Activated CD4-positive, CD25-positive, alpha-beta regulatory T cell treated with anti-CD3 and anti-CD28 coated beads, Interleukin-2, amount 50 U/mL, for 72 hours (primary cell): ENCODE measurements at regions not wholly inside any gene's neighbourhood (a gene's known extent, or its start where the extent isn't known, plus 50 kb on each side); places are given as distances from the start of the nearest gene placed in this dataset.

Experiments
- DNase-seq: peaks from one replicate; pipeline ENCODE4 v3.0.0; 2021

DNA sequence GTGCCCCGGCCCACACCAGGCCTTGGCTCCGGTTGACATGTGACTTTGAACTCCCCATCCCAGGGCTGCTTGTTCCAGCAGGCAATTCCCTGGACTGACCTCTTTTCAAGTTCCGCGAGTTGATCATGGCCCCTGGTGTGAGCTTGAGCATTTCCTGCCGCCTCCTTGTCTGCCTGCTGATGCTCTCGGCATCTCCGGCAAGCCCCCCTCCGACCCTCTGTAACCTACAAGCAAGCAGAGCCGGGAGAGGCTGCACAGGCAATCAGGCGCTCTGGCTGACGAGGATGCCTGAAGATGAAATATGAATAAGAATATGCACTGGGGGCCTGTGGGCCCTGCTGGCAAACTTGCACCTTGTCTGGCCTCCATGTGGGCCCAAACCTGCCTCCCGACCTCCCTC lies 304.9 kb upstream of the MKI67 start:
- DNase-seq = no peak

- no peak for DNase-seq
Observed at GRCh38 chr10:128431506-128431905, 305.3 kb upstream of the MKI67 start.

DNA sequence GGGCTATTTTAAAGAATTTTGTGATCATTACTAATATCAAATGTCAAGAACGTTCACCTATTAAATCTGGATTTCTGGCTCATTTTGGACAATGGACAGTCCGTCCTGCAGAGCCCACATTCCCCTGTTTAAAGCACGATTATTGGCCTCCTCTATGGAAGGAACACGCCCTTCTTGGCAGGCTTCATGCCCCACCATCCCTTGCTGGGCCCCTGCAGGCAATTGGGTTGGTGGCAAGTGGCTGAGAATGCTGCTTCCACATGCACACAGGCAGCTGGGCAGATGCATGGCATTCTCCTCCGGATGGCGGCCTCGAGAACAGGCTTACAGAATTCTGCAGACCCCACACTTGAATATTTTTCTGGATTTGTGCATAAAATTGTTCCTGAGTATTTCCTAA lies 305.8 kb upstream of the MKI67 start:
- no peak for DNase-seq

DNA sequence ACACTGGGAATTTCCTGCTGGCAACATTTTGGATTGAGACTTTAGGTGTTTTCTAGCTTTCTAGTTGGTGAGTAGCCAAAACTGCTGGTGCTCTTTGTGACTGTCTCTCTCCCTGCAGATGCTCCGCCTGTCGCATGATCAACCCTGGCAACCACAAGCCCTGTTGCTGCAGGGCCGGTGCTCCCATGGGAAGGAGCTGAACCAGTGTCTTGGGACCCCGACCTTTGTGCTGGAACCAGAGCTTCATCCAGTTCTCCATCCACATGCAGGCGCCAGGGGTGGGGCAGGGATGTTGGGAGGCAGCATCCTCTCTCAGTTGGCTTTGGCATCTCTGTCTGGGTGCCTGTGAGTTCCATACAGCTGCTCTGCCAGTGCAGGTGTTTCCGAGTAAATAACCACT lies 306.2 kb upstream of the MKI67 start:
- no peak for DNase-seq

DNA sequence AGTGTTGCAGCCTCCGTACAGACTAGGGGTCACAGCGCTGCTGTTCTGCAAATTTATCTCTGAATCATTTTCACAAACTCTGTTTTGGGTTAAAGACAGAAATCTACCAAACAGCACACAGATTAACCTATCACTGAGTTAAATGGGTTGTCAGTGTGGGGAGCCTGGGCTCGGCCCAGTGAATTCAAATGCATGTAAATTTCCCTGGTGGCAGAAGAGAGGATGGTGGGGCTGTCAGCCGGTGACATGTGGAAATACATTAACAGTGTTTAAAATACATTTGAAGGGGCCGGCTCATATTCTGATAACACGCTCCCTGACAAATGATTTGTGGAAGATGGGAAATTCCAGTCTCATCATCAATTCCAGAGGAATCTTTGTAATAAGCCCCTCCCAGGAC lies 309.6 kb upstream of the MKI67 start:
- no peak for DNase-seq

GRCh38 chr10:128437786-128438345 lies 311.6 kb upstream of the MKI67 start:
- no peak for DNase-seq

DNA sequence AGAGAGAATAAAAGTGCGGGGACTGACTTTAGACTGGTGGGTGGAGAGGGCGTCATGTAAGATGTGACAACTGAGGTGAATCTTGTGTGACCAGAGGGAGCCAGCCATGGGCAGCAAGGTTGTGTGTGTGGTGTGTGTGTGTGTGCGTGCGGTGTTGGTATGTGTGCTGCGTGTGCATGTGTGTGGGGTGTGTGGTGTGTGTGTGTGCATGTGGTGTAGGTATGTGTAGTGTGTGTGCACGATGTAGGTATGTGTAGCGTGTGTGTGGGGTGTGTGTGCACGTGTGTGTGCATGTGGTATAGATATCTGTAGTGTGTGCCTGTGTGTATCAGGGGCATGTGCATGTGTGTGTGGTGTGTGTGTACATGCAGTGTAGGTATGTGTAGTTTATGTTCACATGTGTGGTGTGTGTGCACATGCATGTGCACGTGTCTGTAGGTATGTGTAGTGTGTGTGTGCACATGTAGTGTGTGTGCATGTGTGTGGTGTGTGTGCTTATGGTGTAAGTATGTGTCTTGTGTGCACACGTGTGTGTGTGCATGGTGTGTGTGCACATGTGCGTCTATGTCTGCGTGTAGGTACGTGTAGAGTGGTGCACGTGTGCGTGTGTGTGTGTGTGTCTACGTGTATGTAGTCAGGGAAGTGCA lies 312.3 kb upstream of the MKI67 start:
- no peak for DNase-seq

GRCh38 chr10:128440513-128441160 lies 314.4 kb upstream of the MKI67 start:
- no peak for DNase-seq

DNA sequence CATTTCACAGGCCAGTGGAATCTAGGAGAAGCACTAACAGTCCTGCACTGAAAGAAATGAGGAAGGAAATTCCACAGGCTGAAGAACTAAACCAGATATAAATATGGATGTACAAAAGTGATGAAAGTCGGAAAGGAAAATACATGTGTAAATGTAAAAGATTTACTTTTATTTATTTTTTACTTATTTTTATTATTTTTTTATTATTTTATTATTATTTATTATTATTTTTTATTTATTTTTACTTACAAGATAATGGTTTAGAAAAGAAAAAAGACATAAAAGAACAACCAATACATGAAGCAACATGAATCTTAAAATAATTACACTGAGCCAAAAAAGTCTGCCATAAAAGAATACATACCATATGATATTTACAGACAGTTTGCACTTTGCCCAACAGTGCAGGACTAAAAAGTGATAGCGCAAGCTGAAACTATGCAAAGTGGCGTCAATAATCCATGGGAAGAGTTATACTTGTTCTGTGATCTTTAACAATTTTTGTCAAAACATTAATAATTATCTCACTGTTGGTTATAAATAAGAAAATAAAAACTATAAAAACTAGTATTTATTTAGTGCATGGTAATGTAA lies 317.8 kb upstream of the MKI67 start:
- DNase-seq = no peak

- no peak for DNase-seq
Observed at GRCh38 chr10:128448796-128449195, 322.6 kb upstream of the MKI67 start.

- DNase-seq = no peak
Observed at GRCh38 chr10:128451879-128452278, 325.7 kb upstream of the MKI67 start.

DNA sequence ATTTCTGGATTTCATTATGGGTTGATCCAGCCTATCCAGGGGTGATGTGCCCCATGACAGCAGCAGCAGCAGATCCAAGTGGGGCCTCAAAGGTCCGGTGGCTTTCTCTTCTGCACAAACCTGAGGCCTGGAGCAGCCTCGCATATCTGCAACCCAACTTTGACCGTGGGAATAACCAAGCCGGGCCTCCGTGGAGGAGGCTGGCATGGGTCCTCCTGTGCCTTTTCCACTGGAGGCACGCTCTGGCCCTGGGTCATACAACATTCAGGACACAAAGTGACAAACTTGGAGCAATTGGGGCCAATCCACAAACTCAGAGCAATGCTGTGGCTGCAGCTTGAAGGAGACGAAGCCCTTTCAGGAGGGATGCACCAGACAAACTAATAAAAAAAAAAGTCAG lies 330.0 kb upstream of the MKI67 start:
- no peak for DNase-seq

DNA sequence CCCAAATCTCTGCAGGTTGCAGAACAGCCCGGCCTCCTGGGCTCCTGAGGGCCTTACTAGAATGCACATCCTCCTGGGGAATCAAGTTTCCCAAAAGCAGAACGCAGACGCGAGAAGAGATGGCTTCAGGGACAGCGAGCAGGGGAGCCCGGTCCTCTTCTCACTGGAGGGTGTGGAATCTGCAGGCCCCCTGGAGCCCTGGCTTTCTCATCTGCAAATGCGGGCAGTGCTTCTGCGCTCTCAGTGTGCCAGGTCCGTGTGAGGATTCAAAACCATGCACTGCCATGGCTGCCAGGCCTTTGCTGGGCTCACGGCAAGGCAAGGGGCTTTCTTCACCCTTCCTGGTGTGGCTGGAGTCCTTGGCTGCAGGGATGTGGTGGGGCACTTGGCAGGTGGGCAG lies 330.9 kb upstream of the MKI67 start:
- no peak for DNase-seq

DNA sequence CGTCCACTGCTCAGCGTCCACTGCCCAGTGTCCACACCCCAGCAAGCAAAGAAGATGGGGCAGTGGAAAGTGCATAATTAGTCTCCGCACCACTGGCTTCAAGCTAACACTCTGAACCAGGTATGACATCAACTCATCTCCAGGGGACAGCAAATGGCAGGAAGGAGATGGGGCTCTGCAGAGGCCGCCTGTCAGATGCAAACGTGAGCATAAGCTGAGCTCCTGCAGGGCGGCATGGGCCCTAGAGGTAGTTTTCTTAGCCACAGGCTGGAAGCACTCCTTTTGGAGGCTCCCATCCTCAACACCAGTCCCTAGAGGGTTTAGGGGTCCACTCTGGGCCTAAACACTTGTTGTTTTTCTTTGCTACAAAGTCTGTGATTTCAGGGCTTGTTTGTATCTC lies 335.8 kb upstream of the MKI67 start:
- DNase-seq = no peak

DNA sequence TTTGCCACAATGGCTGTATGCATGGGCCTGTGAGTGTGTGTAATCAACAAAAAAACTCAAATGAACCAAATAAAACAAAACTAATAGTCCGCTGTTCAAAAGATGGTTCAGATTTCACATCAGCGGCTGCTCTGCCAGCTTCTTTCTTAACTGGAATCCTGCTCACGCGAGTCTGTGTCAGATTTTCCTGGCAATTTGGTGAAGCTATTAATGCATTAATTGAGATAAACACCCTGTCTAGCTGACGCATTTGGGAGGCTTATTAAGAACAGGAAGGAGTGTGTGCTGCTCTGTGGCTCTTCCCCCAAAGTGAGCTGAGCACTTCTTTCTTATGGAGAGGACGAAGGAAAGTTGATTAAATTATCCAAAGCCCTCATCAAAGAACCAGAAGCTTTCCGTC lies 336.6 kb upstream of the MKI67 start:
- DNase-seq = no peak

GRCh38 chr10:128463991-128464760 lies 338.0 kb upstream of the MKI67 start:
- no peak for DNase-seq

GRCh38 chr10:128465697-128466096 lies 339.5 kb upstream of the MKI67 start:
- DNase-seq = no peak

DNA sequence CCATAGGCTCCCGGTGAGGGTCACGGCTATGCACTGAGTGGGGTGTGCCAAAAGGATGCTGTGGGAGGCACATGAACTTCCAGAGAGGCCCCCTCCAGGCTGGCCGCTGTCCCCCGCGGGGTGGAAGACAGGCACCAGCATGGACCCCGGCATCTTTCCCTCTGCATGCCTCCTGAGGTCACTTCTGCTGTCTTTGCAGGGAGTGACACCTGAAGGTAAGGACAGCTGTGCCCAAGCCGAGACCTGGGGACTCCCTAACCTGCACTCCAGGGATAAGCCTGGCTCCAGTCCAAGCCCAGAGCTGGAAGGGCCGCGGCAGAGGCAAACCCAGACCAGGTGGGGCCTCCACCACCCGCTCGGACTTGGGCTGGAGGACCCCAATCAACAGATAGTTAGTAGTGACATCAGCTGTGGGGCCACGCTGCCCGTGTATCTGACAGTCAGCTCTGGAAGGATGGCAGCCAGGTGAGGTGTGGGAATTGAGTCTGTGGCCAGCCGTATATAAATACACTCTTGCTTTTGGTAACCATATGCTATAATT lies 340.7 kb upstream of the MKI67 start:
- no peak for DNase-seq

- no peak for DNase-seq
Observed at GRCh38 chr10:128468462-128468861, 342.2 kb upstream of the MKI67 start.

- no peak for DNase-seq
Observed at GRCh38 chr10:128469515-128469914, 343.3 kb upstream of the MKI67 start.

DNA sequence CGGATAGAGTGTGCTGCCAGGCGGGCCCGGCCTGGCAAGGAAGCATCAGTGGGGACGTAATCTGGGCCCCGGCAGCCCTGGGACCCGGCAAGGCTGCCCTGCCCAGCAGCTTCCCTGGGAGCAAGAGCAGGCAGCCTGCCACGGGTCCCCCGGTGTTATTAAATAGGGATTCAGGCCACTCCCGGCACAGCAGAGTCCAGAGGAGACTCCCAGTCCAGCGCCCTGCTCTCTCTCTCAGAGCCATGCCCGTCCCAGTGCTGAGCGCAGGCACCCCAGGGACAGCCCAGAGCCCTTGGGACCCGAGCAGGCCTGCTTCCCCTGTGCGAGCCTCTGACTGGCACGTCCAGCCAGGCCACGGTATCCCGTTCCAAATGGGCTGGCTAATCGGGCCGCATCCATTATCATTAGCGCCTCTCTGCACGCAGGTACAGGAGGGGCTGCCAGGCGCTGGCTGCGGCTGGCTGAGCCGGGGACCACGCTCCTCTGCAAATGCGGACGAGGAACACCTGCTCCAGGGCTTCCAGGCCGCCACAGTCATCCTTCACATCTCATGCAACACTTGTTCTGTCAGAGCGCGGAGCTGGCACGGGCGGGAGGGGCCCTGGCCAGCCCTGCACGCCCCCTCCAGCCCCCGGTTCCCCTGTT lies 344.2 kb upstream of the MKI67 start:
- DNase-seq = no peak

- DNase-seq = no peak
Observed at GRCh38 chr10:128471151-128471550, 344.9 kb upstream of the MKI67 start.

- no peak for DNase-seq
Observed at GRCh38 chr10:128472196-128472595, 346.0 kb upstream of the MKI67 start.
